ENCODE measurements at regions not wholly inside any gene's neighbourhood (a gene's known extent, or its start where the extent isn't known, plus 50 kb on each side); places are given as distances from the start of the nearest gene placed in this dataset.

DNA sequence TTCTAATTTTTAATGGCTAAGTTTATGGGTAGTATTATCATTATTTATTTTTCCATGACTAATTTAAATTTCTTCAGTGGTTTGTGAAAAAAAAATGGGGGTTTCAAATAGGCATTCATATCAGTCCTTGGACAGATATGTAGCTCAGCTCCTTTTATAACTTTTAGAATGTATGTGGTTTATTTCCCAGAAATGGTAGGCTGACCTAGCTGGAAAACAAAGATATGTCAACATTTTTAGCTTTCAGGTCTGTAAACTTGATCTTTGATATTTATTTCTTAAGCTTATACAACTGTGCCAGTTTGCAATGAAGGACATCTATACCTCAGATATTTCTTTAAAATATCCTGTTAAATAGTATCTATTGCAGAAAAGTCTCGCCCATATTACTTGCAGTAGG lies 1815.5 kb downstream of the SLITRK5 start:
- TF ChIP-seq, protein P1, sequence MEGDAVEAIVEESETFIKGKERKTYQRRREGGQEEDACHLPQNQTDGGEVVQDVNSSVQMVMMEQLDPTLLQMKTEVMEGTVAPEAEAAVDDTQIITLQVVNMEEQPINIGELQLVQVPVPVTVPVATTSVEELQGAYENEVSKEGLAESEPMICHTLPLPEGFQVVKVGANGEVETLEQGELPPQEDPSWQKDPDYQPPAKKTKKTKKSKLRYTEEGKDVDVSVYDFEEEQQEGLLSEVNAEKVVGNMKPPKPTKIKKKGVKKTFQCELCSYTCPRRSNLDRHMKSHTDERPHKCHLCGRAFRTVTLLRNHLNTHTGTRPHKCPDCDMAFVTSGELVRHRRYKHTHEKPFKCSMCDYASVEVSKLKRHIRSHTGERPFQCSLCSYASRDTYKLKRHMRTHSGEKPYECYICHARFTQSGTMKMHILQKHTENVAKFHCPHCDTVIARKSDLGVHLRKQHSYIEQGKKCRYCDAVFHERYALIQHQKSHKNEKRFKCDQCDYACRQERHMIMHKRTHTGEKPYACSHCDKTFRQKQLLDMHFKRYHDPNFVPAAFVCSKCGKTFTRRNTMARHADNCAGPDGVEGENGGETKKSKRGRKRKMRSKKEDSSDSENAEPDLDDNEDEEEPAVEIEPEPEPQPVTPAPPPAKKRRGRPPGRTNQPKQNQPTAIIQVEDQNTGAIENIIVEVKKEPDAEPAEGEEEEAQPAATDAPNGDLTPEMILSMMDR (IDR thresholded peaks at IDR 0.05), result no peak
- TF ChIP-seq PHF8 (IDR thresholded peaks at IDR 0.05; ENCODE audit: borderline replicate concordance, low read depth) (no peak), RFX5 (IDR thresholded peaks at IDR 0.05) (no peak), ESRRA (IDR thresholded peaks at IDR 0.05; ENCODE audit: borderline replicate concordance, low read length) (no peak)
